ENCODE measurements at regions not wholly inside any gene's neighbourhood (a gene's known extent, or its start where the extent isn't known, plus 50 kb on each side); places are given as distances from the start of the nearest gene placed in this dataset.

- TF ChIP-seq POLR2A (IDR thresholded peaks at IDR 0.05) (no peak), CTCF (IDR thresholded peaks at IDR 0.05) (no peak)
- Histone ChIP-seq H3K4me1 (no peaks in the 10 kb centered on the region), H3K27me3 (no peaks in the 10 kb centered on the region), H3K9me3 (no peaks in the 10 kb centered on the region), H3K4me3 (no peak overlapping the region), H3K36me3 (replicated peaks in 1 of 2; ENCODE audit: insufficient read depth in 1 of 2, low read depth in 2 of 2) (no peaks in the 10 kb centered on the region), H3K27ac (no peak overlapping the region)
- WGBS, 2 donors: 61 to 69% methylated on average over 4 of the region's 4 CpGs
- intact Hi-C loops (cut with DNase I): no loop called here
- ATAC-seq (no peak), DNase-seq (no peak)
These were observed 268.9 kb downstream of the PIK3R1 start for GRCh38 chr5:68484307-68485068.

- H3K4me1 ChIP-seq: no peaks in the 10 kb centered on the region
- TF ChIP-seq CTCF (IDR thresholded peaks at IDR 0.05) (no peak), POLR2A (IDR thresholded peaks at IDR 0.05) (no peak)
- no peaks in the 10 kb centered on the region for H3K36me3 ChIP-seq (replicated peaks in 1 of 2; ENCODE audit: insufficient read depth in 1 of 2, low read depth in 2 of 2)
- 71 to 82% methylated on average over 1 of the region's 1 CpG for WGBS, 2 donors
- no peak overlapping the region for H3K27ac ChIP-seq
- DNase-seq (no peak), ATAC-seq (no peak)
- no peaks in the 10 kb centered on the region for H3K27me3 ChIP-seq
- H3K9me3 ChIP-seq: no peaks in the 10 kb centered on the region
- intact Hi-C loops (cut with DNase I): no loop called here
- H3K4me3 ChIP-seq: no peak overlapping the region
These were observed 274.0 kb downstream of the PIK3R1 start for GRCh38 chr5:68489556-68489955.

- H3K27ac ChIP-seq: no peak overlapping the region
- ATAC-seq: no peak
These were observed 274.9 kb downstream of the PIK3R1 start for GRCh38 chr5:68490406-68490805.

GRCh38 chr5:68494771-68495170 is 279.2 kb downstream of the PIK3R1 start:
- H3K4me1 ChIP-seq: no peaks in the 10 kb centered on the region
- peaks cover 0 to 17% (median 0%) of the 10 kb centered on the region in 3 donors for H3K9me3 ChIP-seq
- H3K36me3 ChIP-seq (replicated peaks in 1 of 2; ENCODE audit: insufficient read depth in 1 of 2, low read depth in 2 of 2): no peaks in the 10 kb centered on the region
- H3K4me3 ChIP-seq: no peak overlapping the region
- 79 to 86% methylated on average over 1 of the region's 1 CpG for WGBS, 2 donors
- DNase-seq (no peak), ATAC-seq (no peak)
- TF ChIP-seq POLR2A (IDR thresholded peaks at IDR 0.05) (no peak), CTCF (IDR thresholded peaks at IDR 0.05) (no peak)
- intact Hi-C loops (cut with DNase I): no loop called here
- no peak overlapping the region for H3K27ac ChIP-seq
- no peaks in the 10 kb centered on the region for H3K27me3 ChIP-seq

More at GRCh38 chr5:68490406-68490805, 274.9 kb downstream of the PIK3R1 start:
- Histone ChIP-seq H3K36me3 (replicated peaks in 1 of 2; ENCODE audit: insufficient read depth in 1 of 2, low read depth in 2 of 2) (no peaks in the 10 kb centered on the region), H3K9me3 (no peaks in the 10 kb centered on the region), H3K27me3 (no peaks in the 10 kb centered on the region), H3K4me3 (no peak overlapping the region), H3K4me1 (no peaks in the 10 kb centered on the region)
- DNase-seq: no peak
- TF ChIP-seq POLR2A (IDR thresholded peaks at IDR 0.05): no peak
- TF ChIP-seq CTCF (IDR thresholded peaks at IDR 0.05): no peak
- intact Hi-C loops (cut with DNase I): no loop called here
- 54 to 86% methylated on average over 2 of the region's 2 CpGs for WGBS, 2 donors

- WGBS, 2 donors: 78 to 81% methylated on average over 4 of the region's 4 CpGs
These were observed 284.4 kb downstream of the PIK3R1 start for GRCh38 chr5:68499987-68500386.

More at GRCh38 chr5:68499987-68500386, 284.4 kb downstream of the PIK3R1 start:
- H3K27ac ChIP-seq: no peak overlapping the region
- H3K36me3 ChIP-seq (replicated peaks in 1 of 2; ENCODE audit: insufficient read depth in 1 of 2, low read depth in 2 of 2): no peaks in the 10 kb centered on the region
- H3K4me1 ChIP-seq: no peaks in the 10 kb centered on the region
- DNase-seq (no peak), ATAC-seq (no peak)
- no peak overlapping the region for H3K4me3 ChIP-seq
- TF ChIP-seq POLR2A (IDR thresholded peaks at IDR 0.05) (no peak), CTCF (IDR thresholded peaks at IDR 0.05) (no peak)
- peaks cover 0 to 17% (median 0%) of the 10 kb centered on the region in 3 donors for H3K9me3 ChIP-seq
- H3K27me3 ChIP-seq: no peaks in the 10 kb centered on the region
- intact Hi-C loops (cut with DNase I): no loop called here
